Fibroblast of skin of abdomen (primary cell): ENCODE measurements at regions not wholly inside any gene's neighbourhood (a gene's known extent, or its start where the extent isn't known, plus 50 kb on each side); places are given as distances from the start of the nearest gene placed in this dataset.

Experiments
- DNase-seq: peaks from one replicate; pipeline ENCODE4 v3.0.0-alpha.2; 2013

DNA sequence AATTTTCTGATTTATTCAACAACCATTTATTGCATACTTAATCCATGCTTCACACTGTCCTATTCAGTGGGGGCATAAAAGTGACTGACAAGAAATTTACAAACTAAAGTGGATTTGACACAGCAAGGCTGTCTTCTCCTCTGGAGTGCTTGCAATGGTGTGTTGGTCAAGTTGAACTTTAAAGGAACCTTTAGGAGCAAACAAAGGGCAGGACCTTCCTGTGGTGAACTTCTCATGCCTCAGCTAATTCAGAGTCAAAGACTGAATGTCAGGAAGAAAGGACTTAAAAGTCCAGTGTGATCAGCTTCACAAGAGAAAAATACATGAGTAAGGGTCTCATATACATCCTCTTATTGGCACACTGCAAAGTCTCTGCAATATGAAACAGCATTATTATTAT, 60.8 kb upstream of the TENT5A start:
- DNase-seq, result no peak

- DNase-seq, result no peak
These were observed 59.9 kb upstream of the TENT5A start for GRCh38 chr6:81812401-81812800.

- no peak for DNase-seq
These were observed 56.5 kb upstream of the TENT5A start for GRCh38 chr6:81808851-81809570.

- DNase-seq, result no peak
These were observed 54.5 kb upstream of the TENT5A start for GRCh38 chr6:81806793-81807565.

DNA sequence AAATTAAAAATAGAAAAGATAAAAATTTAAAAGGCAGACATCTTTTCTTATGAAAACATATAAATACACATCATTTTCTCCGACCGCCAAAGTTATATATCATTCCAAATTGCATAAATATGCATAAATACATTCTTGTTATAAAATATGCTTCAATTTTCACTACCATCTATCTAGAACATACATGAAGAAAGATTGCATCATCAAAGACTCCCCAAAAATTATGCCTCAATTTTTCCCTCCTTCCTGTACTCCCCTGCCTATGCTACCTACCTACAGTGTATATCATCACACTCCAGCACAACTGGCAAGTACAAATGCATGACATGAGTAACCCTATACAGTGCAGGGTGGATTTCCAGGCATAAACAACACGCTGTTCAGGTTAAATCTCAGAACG, 49.9 kb upstream of the TENT5A start:
- DNase-seq, result no peak
